Peyer's patch (tissue), 4 donors: ENCODE measurements at regions not wholly inside any gene's neighbourhood (a gene's known extent, or its start where the extent isn't known, plus 50 kb on each side); places are given as distances from the start of the nearest gene placed in this dataset.
A peak's percentile ranks its signal among the peaks of the same experiment; 100 is the strongest.

Experiments used
- DNase-seq, 3 donors: peaks; one replicate each; pipeline ENCODE4 v3.0.0-alpha.2; 2017 to 2019
- H3K27ac ChIP-seq, 4 donors: fragments of 200-600 bp; sonication (generic); one replicate each; pipeline ENCODE4 v1.5.1; 2016 to 2019
- H3K27me3 ChIP-seq, 2 donors: fragments of 200-600 bp; sonication (generic); one replicate each; pipeline ENCODE4 v1.5.1; 2019
- H3K36me3 ChIP-seq, 3 donors: fragments of 200-600 bp; sonication (generic); one replicate each; pipeline ENCODE4 v1.5.1; 2016 to 2019
- H3K4me1 ChIP-seq, 4 donors: fragments of 200-600 bp; sonication (generic); one replicate each; pipeline ENCODE4 v1.5.1; 2016 to 2019
- H3K4me3 ChIP-seq, 4 donors: fragments of 200-600 bp; sonication (generic); 1 replicate in 3 of 4; 2 replicates in 1 of 4; pipeline ENCODE4 v1.5.1; 2016 to 2019; ENCODE audit warnings: mild to moderate bottlenecking in 1 of 4
- H3K9me3 ChIP-seq, 4 donors: fragments of 200-600 bp; sonication (generic); one replicate each; pipeline ENCODE4 v1.5.1; 2016 to 2019; ENCODE audit warnings: mild to moderate bottlenecking in 1 of 4
- CTCF ChIP-seq, 6 experiments: fragments of 450-650 bp in 4 of 6; fragments of 200-600 bp in 2 of 6; sonication (generic) in 1 of 6; IDR thresholded peaks; one replicate each; pipeline ENCODE4 v1.5.1; 2017 to 2019; ENCODE audit warnings: antibody characterized with exemption in 6 of 6, mild to moderate bottlenecking in 3 of 6, moderate library complexity in 1 of 6
- POLR2A ChIP-seq, 2 donors: fragments of 450-650 bp; IDR thresholded peaks; one replicate each; pipeline ENCODE4 v1.5.1; 2017; ENCODE audit warnings: antibody characterized with exemption in 2 of 2, mild to moderate bottlenecking in 2 of 2, moderate library complexity in 2 of 2

GRCh38 chr10:128210215-128211063, 84.2 kb upstream of the MKI67 start:
- H3K4me3 ChIP-seq = peak overlapping the region; percentile 58 to 90 (median 73)
- H3K36me3 ChIP-seq = no peaks in the 10 kb centered on the region
- TF ChIP-seq CTCF (IDR thresholded peaks at IDR 0.05) (peak in 5 of 6 experiments; percentile 50 to 74 (median 61)), POLR2A (IDR thresholded peaks at IDR 0.05) (peak in 1 of 2 donors; percentile 8)
- H3K27ac ChIP-seq = peak overlapping the region; percentile 70 to 89 (median 78)
- peak; percentile 43 to 84 (median 82) for DNase-seq
- H3K9me3 ChIP-seq = no peaks in the 10 kb centered on the region
- no peaks in the 10 kb centered on the region for H3K27me3 ChIP-seq
- peaks cover 0 to 9% (median 4%) of the 10 kb centered on the region in 4 donors for H3K4me1 ChIP-seq

- TF ChIP-seq POLR2A (IDR thresholded peaks at IDR 0.05) (no peak), CTCF (IDR thresholded peaks at IDR 0.05) (no peak)
- no peaks in the 10 kb centered on the region for H3K9me3 ChIP-seq
- peak overlapping the region; percentile 58 to 90 (median 73) for H3K4me3 ChIP-seq
- no peaks in the 10 kb centered on the region for H3K36me3 ChIP-seq
- no peak for DNase-seq
- H3K27ac ChIP-seq = peak overlapping the region; percentile 70 to 89 (median 78)
- peaks cover 0 to 9% (median 4%) of the 10 kb centered on the region in 4 donors for H3K4me1 ChIP-seq
- no peaks in the 10 kb centered on the region for H3K27me3 ChIP-seq
Observed at GRCh38 chr10:128211064-128211504, 84.9 kb upstream of the MKI67 start.

- peak; percentile 75 to 93 (median 89) for DNase-seq
Observed at GRCh38 chr10:128211953-128212727, 85.9 kb upstream of the MKI67 start.

GRCh38 chr10:128213156-128213555, 86.9 kb upstream of the MKI67 start:
- H3K36me3 ChIP-seq = no peaks in the 10 kb centered on the region
- TF ChIP-seq POLR2A (IDR thresholded peaks at IDR 0.05) (no peak), CTCF (IDR thresholded peaks at IDR 0.05) (no peak)
- H3K27ac ChIP-seq = no peak overlapping the region
- no peaks in the 10 kb centered on the region for H3K27me3 ChIP-seq
- H3K9me3 ChIP-seq = no peaks in the 10 kb centered on the region
- H3K4me3 ChIP-seq = no peak overlapping the region
- no peak for DNase-seq
- peaks cover 0 to 9% (median 4%) of the 10 kb centered on the region in 4 donors for H3K4me1 ChIP-seq

More at GRCh38 chr10:128211953-128212727, 85.9 kb upstream of the MKI67 start:
- Histone ChIP-seq H3K36me3 (no peaks in the 10 kb centered on the region), H3K9me3 (no peaks in the 10 kb centered on the region), H3K4me1 (peaks cover 0 to 9% (median 4%) of the 10 kb centered on the region in 4 donors), H3K4me3 (peak overlapping the region in 1 of 4 donors; percentile 36), H3K27me3 (no peaks in the 10 kb centered on the region), H3K27ac (no peak overlapping the region)
- TF ChIP-seq POLR2A (IDR thresholded peaks at IDR 0.05) = no peak
- TF ChIP-seq CTCF (IDR thresholded peaks at IDR 0.05) = peak; percentile 46 to 89 (median 85)

GRCh38 chr10:128215733-128216132, 89.5 kb upstream of the MKI67 start:
- Histone ChIP-seq H3K27me3 (no peaks in the 10 kb centered on the region), H3K4me1 (peaks cover 0 to 2% (median under 1%) of the 10 kb centered on the region in 4 donors), H3K9me3 (no peaks in the 10 kb centered on the region), H3K4me3 (no peak overlapping the region), H3K36me3 (no peaks in the 10 kb centered on the region), H3K27ac (no peak overlapping the region)
- TF ChIP-seq CTCF (IDR thresholded peaks at IDR 0.05) (no peak), POLR2A (IDR thresholded peaks at IDR 0.05) (no peak)
- DNase-seq = no peak
